ENCODE measurements at regions not wholly inside any gene's neighbourhood (a gene's known extent, or its start where the extent isn't known, plus 50 kb on each side); places are given as distances from the start of the nearest gene placed in this dataset.

- no peak for TF ChIP-seq POLR2A (IDR thresholded peaks at IDR 0.05)
- TF ChIP-seq, protein P1, sequence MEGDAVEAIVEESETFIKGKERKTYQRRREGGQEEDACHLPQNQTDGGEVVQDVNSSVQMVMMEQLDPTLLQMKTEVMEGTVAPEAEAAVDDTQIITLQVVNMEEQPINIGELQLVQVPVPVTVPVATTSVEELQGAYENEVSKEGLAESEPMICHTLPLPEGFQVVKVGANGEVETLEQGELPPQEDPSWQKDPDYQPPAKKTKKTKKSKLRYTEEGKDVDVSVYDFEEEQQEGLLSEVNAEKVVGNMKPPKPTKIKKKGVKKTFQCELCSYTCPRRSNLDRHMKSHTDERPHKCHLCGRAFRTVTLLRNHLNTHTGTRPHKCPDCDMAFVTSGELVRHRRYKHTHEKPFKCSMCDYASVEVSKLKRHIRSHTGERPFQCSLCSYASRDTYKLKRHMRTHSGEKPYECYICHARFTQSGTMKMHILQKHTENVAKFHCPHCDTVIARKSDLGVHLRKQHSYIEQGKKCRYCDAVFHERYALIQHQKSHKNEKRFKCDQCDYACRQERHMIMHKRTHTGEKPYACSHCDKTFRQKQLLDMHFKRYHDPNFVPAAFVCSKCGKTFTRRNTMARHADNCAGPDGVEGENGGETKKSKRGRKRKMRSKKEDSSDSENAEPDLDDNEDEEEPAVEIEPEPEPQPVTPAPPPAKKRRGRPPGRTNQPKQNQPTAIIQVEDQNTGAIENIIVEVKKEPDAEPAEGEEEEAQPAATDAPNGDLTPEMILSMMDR (IDR thresholded peaks at IDR 0.05), result no peak
- intact Hi-C loops (cut with DNase I; ENCODE audit: low total_unique reads), result no loop called here
- 84 to 90% methylated on average over 4 of the region's 4 CpGs for WGBS, 2 donors
- H3K4me3 ChIP-seq (ENCODE audit: low read depth, poor library complexity, severe bottlenecking), result no peak overlapping the region
- no peak for DNase-seq (ENCODE audit: low spot score in 2 of 2)
Observed at GRCh38 chr1:217164403-217164802, 441.2 kb upstream of the ESRRG start.

DNA sequence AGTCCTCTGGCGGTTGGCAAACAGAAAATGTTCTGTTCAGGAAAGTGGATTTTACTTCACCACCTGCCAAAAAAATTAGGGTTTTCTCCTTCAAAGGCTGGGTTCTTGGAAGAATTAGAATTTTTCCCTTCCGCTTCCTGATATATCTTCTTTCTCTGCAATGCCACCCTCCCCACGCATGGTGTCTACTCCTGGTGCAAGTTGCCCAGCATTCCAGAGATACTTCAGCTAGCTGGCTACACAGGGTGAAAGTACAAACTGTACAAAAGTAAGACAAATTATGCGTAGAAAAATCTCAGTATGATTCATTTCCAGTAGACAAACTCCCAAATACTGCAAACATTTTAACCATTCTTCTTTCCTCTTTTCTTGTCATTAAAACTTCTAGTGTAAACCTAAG, 430.1 kb upstream of the ESRRG start:
- TF ChIP-seq POLR2A (IDR thresholded peaks at IDR 0.05), result no peak
- TF ChIP-seq, protein P1 (IDR thresholded peaks at IDR 0.05), result no peak
- no peak for DNase-seq (ENCODE audit: low spot score in 2 of 2)
- intact Hi-C loops (cut with DNase I; ENCODE audit: low total_unique reads), result no loop called here
- no peak overlapping the region for H3K4me3 ChIP-seq (ENCODE audit: low read depth, poor library complexity, severe bottlenecking)
- 69 to 82% methylated on average over 4 of the region's 4 CpGs for WGBS, 2 donors

GRCh38 chr1:217150366-217150765, 427.1 kb upstream of the ESRRG start:
- DNase-seq (ENCODE audit: low spot score in 2 of 2), result no peak
- no peak for TF ChIP-seq POLR2A (IDR thresholded peaks at IDR 0.05)
- TF ChIP-seq, protein P1 (IDR thresholded peaks at IDR 0.05), result no peak
- intact Hi-C loops (cut with DNase I; ENCODE audit: low total_unique reads), result no loop called here
- no peak overlapping the region for H3K4me3 ChIP-seq (ENCODE audit: low read depth, poor library complexity, severe bottlenecking)

DNA sequence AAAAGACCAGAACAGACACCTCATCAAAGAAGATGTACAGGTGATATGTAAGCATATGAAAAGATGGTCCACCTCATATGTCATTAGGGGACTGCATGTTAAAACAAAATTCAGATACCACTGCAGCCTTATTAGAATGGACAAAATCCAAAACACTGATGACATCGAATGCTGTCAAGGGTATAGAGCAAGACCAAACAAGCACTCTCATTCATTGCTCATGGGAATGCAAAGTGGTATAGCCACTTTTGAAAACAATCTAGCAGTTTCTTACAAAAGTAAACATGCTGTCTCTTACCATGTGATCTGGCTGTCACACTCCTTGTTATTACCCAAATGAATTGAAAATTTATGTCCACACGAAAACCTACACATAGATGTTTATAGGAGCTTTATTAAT, 426.6 kb upstream of the ESRRG start:
- H3K4me3 ChIP-seq (ENCODE audit: low read depth, poor library complexity, severe bottlenecking), result no peak overlapping the region
- intact Hi-C loops (cut with DNase I; ENCODE audit: low total_unique reads), result no loop called here
- TF ChIP-seq, protein P1 (IDR thresholded peaks at IDR 0.05), result no peak
- TF ChIP-seq POLR2A (IDR thresholded peaks at IDR 0.05), result no peak
- WGBS, 2 donors, result 34 to 57% methylated on average over 2 of the region's 2 CpGs
- DNase-seq (ENCODE audit: low spot score in 2 of 2), result no peak

DNA sequence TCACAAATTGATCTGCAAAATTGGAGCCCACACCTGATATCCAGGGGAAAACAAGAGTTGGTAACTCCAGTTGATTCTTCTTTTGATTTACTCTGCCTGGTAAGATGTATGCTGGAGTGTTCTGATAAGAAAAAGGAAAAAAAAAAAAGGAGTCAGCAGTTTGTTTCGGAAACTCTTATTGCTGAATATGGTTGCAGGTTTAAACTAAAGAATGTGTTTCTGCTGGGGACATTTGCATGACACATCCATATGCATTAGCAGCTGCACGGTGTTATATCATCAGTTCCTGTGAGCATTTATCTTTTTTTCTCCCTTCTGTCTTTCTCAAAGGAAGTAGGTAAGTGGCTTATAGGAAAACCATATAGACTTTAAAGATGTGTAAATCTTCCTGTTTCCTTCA, 418.5 kb upstream of the ESRRG start:
- TF ChIP-seq, protein P1 (IDR thresholded peaks at IDR 0.05), result no peak
- no peak for TF ChIP-seq POLR2A (IDR thresholded peaks at IDR 0.05)
- H3K4me3 ChIP-seq (ENCODE audit: low read depth, poor library complexity, severe bottlenecking), result no peak overlapping the region
- WGBS, 2 donors, result 80 to 83% methylated on average over 2 of the region's 2 CpGs
- DNase-seq (ENCODE audit: low spot score in 2 of 2), result no peak
- intact Hi-C loops (cut with DNase I; ENCODE audit: low total_unique reads), result no loop called here

DNA sequence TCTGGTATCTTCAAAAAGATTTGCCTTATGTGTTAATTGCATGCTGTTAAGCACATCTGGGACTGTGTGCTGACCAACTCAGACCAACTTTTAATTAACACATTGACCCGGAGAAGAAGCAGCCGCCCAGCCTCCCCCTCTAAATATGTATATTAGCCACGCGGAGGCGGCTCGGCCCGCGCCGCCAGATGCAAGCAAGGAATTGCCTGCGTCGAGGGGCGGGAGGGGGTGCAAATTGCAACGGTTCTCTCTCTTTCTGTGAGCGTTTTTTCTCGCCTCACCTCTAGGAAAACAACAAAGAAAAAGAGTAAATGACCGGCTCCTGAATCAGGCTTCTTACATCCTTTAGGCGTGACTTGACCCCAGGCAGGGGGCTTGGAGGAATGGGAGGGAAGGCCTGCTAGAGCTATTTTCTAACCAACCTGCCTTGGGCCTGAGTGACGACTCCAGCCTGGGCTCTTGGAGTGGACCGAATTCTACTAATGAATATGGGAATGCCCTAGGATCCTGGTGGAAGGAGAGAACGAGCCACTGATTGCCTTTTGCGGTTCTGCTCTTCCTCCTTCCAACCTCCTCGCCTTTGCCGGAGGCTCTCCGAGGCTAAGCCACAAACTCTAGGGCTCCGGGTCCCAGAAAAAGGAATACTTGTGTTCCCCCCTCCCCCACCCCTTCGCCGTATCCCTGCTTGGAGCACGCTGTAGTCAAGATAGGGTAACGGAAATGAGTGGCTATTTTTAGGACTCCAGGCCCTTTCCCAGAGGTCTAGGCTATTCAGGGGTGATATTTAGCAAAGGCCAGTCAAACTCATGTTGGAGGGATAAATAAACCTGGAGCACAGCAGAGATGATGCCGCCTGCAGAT, 417.0 kb upstream of the ESRRG start:
- WGBS, 2 donors, result 30 to 38% methylated on average over 30 of the region's 30 CpGs
- intact Hi-C loops (cut with DNase I; ENCODE audit: low total_unique reads), result no loop called here
- DNase-seq (ENCODE audit: low spot score in 2 of 2), result no peak
- no peak overlapping the region for H3K4me3 ChIP-seq (ENCODE audit: low read depth, poor library complexity, severe bottlenecking)
- TF ChIP-seq POLR2A (IDR thresholded peaks at IDR 0.05), result no peak
- TF ChIP-seq, protein P1 (IDR thresholded peaks at IDR 0.05), result no peak
